ENCODE measurements at regions not wholly inside any gene's neighbourhood (a gene's known extent, or its start where the extent isn't known, plus 50 kb on each side); places are given as distances from the start of the nearest gene placed in this dataset.

DNA sequence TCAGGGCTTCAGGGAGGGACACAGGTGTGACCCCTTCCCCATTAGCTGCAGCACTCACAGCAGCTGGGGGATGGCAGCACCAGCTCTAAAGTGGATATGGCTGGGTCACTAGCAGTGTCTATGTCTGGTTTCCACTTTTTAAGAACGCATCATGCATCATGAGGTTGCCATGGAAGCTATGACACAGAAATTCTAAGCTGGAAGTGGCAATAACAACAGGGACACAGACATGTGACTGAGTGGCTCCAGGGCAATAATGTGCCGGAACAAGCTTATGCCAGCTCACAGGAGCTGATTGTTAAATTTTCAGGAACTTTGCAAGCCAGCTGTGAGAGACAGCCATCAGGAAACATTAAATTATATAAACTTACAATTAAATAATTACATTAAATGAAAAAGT is 51.2 kb upstream of the NFASC start:
- no peak overlapping the region for H3K4me3 ChIP-seq
- TF ChIP-seq, protein P1, sequence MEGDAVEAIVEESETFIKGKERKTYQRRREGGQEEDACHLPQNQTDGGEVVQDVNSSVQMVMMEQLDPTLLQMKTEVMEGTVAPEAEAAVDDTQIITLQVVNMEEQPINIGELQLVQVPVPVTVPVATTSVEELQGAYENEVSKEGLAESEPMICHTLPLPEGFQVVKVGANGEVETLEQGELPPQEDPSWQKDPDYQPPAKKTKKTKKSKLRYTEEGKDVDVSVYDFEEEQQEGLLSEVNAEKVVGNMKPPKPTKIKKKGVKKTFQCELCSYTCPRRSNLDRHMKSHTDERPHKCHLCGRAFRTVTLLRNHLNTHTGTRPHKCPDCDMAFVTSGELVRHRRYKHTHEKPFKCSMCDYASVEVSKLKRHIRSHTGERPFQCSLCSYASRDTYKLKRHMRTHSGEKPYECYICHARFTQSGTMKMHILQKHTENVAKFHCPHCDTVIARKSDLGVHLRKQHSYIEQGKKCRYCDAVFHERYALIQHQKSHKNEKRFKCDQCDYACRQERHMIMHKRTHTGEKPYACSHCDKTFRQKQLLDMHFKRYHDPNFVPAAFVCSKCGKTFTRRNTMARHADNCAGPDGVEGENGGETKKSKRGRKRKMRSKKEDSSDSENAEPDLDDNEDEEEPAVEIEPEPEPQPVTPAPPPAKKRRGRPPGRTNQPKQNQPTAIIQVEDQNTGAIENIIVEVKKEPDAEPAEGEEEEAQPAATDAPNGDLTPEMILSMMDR (IDR thresholded peaks at IDR 0.05; ENCODE audit: poor library complexity), result no peak
- TF ChIP-seq EZH2 (IDR thresholded peaks at IDR 0.05; ENCODE audit: borderline replicate concordance), result no peak
- TF ChIP-seq EZH2phosphoT487 (IDR thresholded peaks at IDR 0.05; ENCODE audit: low read depth, severe bottlenecking, unreplicated experiment), result no peak

More for the DNA sequence above, 51.2 kb upstream of the NFASC start:
- Histone ChIP-seq H3K4me1 (ENCODE audit: insufficient read depth) (no peaks in the 10 kb centered on the region), H3K27ac (no peak overlapping the region), H3K36me3 (replicated peaks; ENCODE audit: insufficient read depth, low read depth) (no peaks in the 10 kb centered on the region), H3K9me3 (ENCODE audit: low read depth) (no peaks in the 10 kb centered on the region), H3K9me2 (replicated peaks; ENCODE audit: insufficient read depth) (no peaks in the 10 kb centered on the region), H3K79me2 (no peaks in the 10 kb centered on the region), H3K27me3 (peaks cover 11% of the 10 kb centered on the region), H2AFZ (no peak overlapping the region), H3K4me2 (no peak overlapping the region), H4K20me1 (ENCODE audit: insufficient read depth, poor library complexity, severe bottlenecking) (no peaks in the 10 kb centered on the region)
- DNase-seq (ENCODE audit: low spot score), result no peak
- WGBS (ENCODE audit: low lambda C conversion rate, missing lambda C conversion rate), result 85% methylated on average over 2 of the region's 2 CpGs

Data from hepatocyte (in vitro differentiated cells).